ENCODE measurements at regions not wholly inside any gene's neighbourhood (a gene's known extent, or its start where the extent isn't known, plus 50 kb on each side); places are given as distances from the start of the nearest gene placed in this dataset.

DNA sequence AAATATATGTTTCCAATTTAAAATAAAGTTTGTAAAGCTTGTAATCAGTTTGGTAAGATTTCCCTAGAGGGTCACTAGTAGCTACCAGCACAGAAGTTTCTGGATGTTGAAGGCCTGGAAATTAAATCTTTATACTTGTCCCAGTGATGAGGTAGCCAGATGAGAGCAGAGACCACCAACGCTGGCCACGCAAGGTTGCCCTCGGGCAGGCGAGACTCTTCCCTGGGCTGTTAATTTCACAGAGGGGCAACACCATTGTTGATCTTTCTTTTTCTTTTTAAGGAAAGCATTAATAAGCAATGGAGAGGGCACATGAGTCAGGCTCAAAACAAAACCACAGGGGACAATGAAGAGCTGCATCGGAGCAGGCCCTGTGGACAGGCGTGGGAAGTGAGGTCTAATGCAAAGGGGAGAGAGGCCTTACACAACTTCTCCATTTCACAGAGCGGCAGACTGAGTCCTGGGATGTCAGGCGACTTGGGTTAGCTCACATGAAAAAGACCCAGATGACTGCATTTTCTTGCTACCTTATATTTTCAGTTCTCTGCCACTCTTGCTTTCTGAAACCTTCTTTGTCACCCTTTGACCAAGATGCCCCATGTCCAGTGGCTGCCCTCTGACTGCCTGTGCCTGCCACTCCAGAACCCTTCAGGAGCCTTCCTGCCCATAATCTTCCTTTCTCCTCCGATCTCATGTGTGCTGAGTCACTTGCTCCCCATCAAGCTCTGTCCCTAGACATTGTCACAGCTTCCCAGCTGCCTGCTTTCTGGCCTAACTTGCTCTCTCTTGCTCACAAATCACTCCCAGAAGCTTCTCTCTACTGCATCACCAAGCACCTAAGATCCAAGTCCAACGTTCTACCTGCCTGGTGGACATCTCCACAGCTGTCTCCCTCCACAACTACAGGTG lies 107.7 kb upstream of the CDYL start (continued):
- TF ChIP-seq, protein P1, sequence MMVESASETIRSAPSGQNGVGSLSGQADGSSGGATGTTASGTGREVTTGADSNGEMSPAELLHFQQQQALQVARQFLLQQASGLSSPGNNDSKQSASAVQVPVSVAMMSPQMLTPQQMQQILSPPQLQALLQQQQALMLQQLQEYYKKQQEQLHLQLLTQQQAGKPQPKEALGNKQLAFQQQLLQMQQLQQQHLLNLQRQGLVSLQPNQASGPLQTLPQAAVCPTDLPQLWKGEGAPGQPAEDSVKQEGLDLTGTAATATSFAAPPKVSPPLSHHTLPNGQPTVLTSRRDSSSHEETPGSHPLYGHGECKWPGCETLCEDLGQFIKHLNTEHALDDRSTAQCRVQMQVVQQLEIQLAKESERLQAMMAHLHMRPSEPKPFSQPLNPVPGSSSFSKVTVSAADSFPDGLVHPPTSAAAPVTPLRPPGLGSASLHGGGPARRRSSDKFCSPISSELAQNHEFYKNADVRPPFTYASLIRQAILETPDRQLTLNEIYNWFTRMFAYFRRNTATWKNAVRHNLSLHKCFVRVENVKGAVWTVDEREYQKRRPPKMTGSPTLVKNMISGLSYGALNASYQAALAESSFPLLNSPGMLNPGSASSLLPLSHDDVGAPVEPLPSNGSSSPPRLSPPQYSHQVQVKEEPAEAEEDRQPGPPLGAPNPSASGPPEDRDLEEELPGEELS (CRISPR knock-in tag; IDR thresholded peaks at IDR 0.05; ENCODE audit: borderline replicate concordance) = no peak
- TF ChIP-seq NFE2L1 (tag; IDR thresholded peaks at IDR 0.05; ENCODE audit: borderline replicate concordance, low read depth) = no peak
- TF ChIP-seq PHB (CRISPR knock-in tag; IDR thresholded peaks at IDR 0.05) = no peak
- TF ChIP-seq JUND (IDR thresholded peaks at IDR 0.05; ENCODE audit: borderline replicate concordance, low read depth, low read length) = no peak
- peak; percentile 26; the same call in 2 of the 3 replicates for TF ChIP-seq JUND (tag; IDR thresholded peaks at IDR 0.05; ENCODE audit: borderline replicate concordance, low read depth, low read length)
- TF ChIP-seq POLR2G (IDR thresholded peaks at IDR 0.05; ENCODE audit: low read depth, low read length) = no peak
- TF ChIP-seq SIN3B (IDR thresholded peaks at IDR 0.05; ENCODE audit: low read depth) = no peak
- peak; percentile 30; the same call in 1 of the 2 replicates for TF ChIP-seq MAFF (IDR thresholded peaks at IDR 0.05; ENCODE audit: low read length)
- no peak for TF ChIP-seq ZNF12 (CRISPR knock-in tag; IDR thresholded peaks at IDR 0.05)
- no peak for TF ChIP-seq ZFP1 (CRISPR knock-in tag; IDR thresholded peaks at IDR 0.05)
- peak; percentile 76 for TF ChIP-seq C11orf30 (IDR thresholded peaks at IDR 0.05; ENCODE audit: low read depth)
- TF ChIP-seq ATF1 (CRISPR knock-in tag; IDR thresholded peaks at IDR 0.05) = no peak
- no peak for TF ChIP-seq ATF1 (tag; IDR thresholded peaks at IDR 0.05)
- TF ChIP-seq, protein P2, sequence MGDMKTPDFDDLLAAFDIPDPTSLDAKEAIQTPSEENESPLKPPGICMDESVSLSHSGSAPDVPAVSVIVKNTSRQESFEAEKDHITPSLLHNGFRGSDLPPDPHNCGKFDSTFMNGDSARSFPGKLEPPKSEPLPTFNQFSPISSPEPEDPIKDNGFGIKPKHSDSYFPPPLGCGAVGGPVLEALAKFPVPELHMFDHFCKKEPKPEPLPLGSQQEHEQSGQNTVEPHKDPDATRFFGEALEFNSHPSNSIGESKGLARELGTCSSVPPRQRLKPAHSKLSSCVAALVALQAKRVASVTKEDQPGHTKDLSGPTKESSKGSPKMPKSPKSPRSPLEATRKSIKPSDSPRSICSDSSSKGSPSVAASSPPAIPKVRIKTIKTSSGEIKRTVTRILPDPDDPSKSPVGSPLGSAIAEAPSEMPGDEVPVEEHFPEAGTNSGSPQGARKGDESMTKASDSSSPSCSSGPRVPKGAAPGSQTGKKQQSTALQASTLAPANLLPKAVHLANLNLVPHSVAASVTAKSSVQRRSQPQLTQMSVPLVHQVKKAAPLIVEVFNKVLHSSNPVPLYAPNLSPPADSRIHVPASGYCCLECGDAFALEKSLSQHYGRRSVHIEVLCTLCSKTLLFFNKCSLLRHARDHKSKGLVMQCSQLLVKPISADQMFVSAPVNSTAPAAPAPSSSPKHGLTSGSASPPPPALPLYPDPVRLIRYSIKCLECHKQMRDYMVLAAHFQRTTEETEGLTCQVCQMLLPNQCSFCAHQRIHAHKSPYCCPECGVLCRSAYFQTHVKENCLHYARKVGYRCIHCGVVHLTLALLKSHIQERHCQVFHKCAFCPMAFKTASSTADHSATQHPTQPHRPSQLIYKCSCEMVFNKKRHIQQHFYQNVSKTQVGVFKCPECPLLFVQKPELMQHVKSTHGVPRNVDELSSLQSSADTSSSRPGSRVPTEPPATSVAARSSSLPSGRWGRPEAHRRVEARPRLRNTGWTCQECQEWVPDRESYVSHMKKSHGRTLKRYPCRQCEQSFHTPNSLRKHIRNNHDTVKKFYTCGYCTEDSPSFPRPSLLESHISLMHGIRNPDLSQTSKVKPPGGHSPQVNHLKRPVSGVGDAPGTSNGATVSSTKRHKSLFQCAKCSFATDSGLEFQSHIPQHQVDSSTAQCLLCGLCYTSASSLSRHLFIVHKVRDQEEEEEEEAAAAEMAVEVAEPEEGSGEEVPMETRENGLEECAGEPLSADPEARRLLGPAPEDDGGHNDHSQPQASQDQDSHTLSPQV (IDR thresholded peaks at IDR 0.05) = no peak
- no peak for TF ChIP-seq HDGF (IDR thresholded peaks at IDR 0.05)
- peak; percentile 19; the same call in 1 of the 2 replicates for TF ChIP-seq ARID1B (IDR thresholded peaks at IDR 0.05)
- no peak for TF ChIP-seq GABPB2 (CRISPR knock-in tag; conservative IDR thresholded peaks at IDR 0.05)
- TF ChIP-seq BHLHE40 (IDR thresholded peaks at IDR 0.05; ENCODE audit: low read length) = no peak
- TF ChIP-seq FOSL1 (tag; conservative IDR thresholded peaks at IDR 0.05) = peak; percentile 45; the same call in 1 of the 2 replicates
- no peak for TF ChIP-seq MIER1 (IDR thresholded peaks at IDR 0.05; ENCODE audit: low read depth)
- no peak for TF ChIP-seq FOXA3 (CRISPR knock-in tag; conservative IDR thresholded peaks at IDR 0.05 in 1 of 2, IDR thresholded peaks at IDR 0.05 in 1 of 2)
- no peak for TF ChIP-seq ZNF668 (CRISPR knock-in tag; IDR thresholded peaks at IDR 0.05)
- no peak for TF ChIP-seq ETV5 (CRISPR knock-in tag; IDR thresholded peaks at IDR 0.05; ENCODE audit: low read depth)
- TF ChIP-seq TEAD1 (CRISPR knock-in tag; IDR thresholded peaks at IDR 0.05) = no peak
- TF ChIP-seq JUNB (CRISPR knock-in tag; conservative IDR thresholded peaks at IDR 0.05) = 0 out of 2 replicates have a peak, but pooled peaks have one; percentile 6

Measured in K562 (cell line).